ENCODE measurements at regions not wholly inside any gene's neighbourhood (a gene's known extent, or its start where the extent isn't known, plus 50 kb on each side); places are given as distances from the start of the nearest gene placed in this dataset.

DNA sequence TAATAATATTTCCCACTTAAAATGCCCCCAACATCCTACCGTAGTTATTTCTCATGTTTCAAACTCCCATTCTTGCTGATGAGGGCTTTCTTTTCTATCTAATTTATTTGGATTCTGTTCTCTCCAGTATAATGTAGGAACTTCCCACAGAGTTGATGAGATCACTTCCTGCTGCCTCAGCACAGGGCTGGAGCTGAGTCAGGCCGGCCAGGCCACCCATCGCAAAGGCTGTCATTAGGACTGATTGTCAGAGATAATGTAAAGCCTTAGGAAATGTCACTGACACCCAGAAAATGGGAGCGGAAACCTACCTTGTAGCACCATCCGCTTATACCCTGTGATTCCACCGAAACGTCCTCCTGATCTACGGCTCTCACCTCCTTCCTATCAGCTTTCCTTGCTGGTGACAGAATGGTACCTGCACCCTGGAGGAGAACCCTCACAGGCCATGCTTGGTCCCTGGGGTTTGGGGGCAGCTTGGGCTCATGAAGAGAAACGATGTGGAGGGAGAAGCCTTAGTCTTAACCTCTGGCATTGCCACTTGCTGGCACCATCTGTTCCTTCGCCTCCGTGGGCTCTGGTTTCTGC lies 672.8 kb upstream of the ID2 start:
- in situ Hi-C loops (cut with HindIII; ENCODE audit: low sequenced_read_pairs): no loop called here

DNA sequence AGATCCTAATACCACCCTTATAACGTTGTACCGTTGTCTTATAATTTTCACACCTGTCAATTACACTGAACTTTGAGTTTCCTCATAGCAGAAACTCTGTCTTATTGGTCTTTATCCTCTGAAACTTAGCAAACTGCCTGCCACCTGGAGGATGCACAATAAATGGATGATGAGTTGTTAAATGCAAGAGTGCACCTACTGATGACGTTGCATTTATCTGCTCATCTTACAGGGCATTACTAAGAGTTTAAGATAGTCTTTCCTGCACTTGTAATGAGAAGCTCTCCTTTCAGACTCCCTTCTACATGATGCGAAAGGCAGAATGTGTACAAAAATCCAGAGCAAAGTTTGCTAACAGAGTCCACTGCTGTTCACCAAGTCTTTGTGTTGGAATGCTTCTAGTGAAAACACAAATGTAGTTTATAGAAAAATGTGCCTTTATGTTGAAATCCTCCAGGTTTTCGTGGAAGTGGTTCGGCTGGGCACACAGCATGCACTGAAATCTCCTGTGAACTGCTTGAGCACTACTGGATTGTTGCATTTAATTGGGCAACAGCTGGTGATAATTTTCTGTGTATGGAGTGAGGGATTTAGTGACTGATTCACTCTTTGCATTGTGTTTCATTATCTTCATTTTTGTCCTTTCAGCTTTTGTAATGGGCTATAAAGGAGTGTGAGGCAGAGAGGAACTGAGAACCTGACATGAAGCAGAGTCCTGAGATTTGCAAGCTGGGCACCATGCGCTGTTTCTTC lies 665.8 kb upstream of the ID2 start:
- in situ Hi-C loops (cut with HindIII; ENCODE audit: low sequenced_read_pairs): no loop called here

DNA sequence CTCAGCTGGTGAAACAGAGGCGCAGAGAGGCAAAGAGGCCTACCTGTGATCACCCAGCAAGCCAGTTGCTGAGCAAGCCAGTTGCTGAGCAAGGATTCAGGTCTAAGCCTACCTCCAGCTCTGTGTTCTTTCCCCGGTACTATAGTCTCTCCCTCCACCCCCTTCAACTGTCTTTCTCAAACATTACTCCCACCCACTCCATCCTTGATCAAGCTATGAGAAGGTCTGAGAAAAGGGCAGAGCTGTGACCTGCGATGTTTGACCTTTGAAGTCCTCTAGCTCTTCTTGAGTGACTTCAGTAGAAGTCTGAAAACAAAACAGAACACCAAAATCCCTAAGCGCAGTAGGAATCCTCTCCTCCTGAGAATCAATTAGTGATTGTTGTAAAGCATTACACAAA lies 665.2 kb upstream of the ID2 start:
- in situ Hi-C loops (cut with HindIII; ENCODE audit: low sequenced_read_pairs): no loop called here

GRCh38 chr2:8018956-8019355 lies 662.9 kb upstream of the ID2 start:
- in situ Hi-C loops (cut with HindIII; ENCODE audit: low sequenced_read_pairs): no loop called here

DNA sequence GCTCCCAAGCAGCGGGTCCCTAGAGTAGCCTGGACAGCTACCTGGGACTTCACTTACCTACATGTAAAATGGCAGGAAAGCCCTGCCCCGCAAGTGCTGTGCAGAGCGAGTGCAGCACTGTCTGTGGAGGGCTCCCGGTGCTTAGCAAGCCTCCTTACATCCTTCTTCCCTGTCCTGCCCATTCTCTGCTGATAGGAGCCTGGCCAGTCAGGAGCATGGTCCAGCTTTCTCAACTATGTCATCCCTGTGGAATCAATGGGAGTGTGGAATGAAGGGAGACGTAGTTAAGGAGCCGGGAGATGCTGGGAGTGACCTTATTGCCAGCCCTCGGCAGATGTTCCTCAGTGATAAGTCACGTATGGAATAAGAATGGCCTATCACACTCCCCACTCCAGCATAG lies 661.9 kb upstream of the ID2 start:
- in situ Hi-C loops (cut with HindIII; ENCODE audit: low sequenced_read_pairs): no loop called here

DNA sequence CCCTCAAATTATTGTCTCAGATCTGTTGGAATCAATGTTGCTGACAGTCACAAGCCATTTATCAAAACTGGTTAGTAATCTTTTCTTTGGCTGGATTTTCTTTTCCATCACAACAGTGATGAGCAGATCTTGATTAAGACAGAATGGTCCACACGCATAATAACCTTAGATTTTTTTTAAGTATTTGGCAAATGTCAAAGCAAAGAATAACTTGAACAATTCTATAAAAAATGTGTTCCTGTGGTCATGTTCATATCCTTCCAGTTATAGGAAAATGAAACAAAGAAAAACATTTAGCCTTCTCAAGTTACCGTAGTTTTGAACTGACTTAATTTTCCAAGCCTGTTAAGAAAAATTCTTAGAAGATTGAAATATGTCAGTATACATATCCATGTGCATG lies 659.9 kb upstream of the ID2 start:
- in situ Hi-C loops (cut with HindIII; ENCODE audit: low sequenced_read_pairs): no loop called here

DNA sequence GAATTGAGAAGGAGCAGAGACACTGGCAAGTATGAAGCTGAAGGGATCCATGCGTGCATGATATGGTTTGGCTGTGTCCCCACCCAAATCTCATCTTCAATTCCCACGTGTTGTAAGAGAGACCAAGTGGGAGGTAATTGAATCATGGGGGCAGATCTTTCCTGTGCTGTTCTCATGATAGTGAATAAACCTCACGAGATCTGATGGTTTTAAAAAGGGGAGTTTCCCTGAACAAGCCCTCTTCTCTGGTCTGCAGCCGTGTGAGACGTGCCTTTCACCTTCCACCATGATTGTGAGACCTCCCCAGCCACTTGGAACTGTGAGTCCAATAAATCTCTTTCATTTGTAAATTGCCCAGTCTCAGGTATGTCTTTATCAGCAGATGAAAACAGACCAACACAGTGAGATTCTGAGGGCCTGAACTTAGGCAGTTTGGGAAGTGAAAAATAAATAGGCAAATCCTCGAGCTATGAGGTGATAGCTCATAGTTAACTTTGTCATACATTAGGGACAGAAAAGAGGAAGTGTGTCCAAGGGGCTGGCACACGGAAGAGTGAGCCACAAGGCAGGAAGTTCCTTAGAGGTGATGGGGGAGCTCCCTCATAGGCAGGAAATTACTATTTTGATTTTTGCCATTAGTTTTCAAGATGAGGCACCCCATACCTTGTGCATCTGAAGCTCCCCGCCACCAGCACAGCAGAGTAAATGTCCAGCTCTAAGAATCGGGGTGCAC lies 658.8 kb upstream of the ID2 start:
- in situ Hi-C loops (cut with HindIII; ENCODE audit: low sequenced_read_pairs): no loop called here

DNA sequence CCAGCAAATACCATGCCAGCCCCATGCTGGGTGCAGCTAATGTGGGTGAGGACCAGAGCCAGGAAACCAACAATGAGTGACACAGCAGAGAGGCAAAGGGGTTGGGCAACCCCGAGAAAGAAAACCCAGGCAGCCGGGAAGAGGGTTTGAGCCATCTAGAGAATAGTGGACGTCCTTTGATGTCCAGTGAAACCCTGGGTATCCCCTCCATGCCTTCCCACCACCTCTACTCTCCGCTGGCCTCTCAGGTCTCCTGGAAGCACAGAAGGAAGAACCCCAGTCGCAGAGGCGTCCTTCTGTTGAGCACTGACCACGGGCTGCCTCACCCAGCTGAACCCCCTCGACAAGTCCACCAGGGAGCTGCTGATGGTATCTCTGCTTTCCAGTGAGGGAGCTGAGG lies 657.4 kb upstream of the ID2 start:
- in situ Hi-C loops (cut with HindIII; ENCODE audit: low sequenced_read_pairs): no loop called here

DNA sequence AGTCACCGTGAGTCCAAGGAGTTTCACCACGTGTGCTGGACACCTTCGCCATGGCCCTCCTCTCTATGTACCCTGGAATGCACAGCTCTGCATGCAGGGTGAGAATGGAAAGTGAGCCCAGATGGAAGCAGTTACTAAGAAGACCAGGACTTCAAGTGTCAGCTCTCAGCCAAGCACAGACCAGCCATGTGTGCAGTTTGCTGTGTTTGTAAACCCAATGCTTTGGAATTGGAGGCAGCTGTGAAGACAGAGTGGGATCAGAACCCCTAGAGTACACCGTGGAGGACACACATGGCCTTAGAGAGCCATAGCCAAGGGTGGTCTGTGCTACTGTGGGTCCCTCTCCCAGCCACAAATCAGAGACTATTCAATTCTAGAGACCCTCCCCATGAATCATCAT lies 655.5 kb upstream of the ID2 start:
- in situ Hi-C loops (cut with HindIII; ENCODE audit: low sequenced_read_pairs): no loop called here

DNA sequence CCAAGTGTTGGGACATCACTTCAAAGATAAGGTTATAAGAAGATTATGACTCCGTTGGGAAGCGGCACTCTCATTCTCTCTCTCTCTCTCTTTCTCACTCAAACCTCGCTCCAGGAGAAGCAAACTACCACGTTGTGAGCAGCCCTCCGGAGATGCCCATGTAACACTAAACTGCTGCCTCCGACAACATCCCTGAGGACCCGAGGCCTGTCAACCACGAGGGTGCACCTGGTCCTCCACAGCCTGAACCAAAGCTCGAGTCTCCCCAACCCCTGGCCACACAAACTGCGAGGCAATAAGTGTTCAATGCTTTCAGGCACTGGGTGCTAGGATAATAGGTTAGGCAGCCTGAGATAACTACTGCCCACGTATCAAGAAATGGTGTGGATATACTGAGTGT lies 654.5 kb upstream of the ID2 start:
- in situ Hi-C loops (cut with HindIII; ENCODE audit: low sequenced_read_pairs): no loop called here

DNA sequence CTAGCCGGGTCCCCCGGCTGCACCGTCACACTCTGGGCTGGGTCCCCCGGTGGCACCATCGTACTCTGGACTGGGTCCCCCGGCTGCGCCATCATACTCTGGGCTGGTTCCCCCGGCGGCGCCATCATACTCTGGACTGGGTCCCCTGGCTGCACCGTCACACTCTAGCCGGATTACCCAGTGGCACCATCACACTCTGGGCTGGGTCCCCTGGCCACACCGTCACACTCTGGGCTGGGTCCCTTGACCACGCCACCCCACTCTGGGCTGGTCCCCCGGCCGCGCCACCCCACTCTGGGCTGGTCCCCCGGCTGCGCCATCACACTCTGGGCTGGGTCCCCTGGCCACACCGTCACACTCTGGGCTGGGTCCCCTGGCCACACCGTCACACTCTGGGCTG lies 653.8 kb upstream of the ID2 start:
- in situ Hi-C loops (cut with HindIII; ENCODE audit: low sequenced_read_pairs): no loop called here

DNA sequence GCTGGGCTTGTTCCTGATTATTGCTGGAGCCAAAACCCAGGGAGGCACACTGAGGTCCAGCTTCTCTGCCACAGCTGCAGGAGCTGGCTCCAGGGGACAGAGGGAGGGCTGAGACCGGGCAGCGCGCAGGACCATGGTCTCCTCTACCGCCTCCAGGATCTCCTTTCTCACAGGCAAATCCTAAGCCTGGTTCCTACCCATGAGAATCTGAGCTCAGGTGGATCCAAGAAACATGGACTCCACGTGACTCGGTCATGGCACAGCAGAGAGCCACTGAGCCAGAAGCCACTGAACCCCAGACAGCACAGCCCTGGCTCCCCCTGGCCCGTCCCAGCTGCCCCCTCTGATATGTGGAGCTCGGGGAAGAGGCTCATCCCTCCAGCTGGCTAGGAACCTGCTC lies 653.4 kb upstream of the ID2 start:
- in situ Hi-C loops (cut with HindIII; ENCODE audit: low sequenced_read_pairs): no loop called here

- in situ Hi-C loops (cut with HindIII; ENCODE audit: low sequenced_read_pairs): no loop called here
Measured at GRCh38 chr2:8028981-8029380, 652.9 kb upstream of the ID2 start.

- in situ Hi-C loops (cut with HindIII; ENCODE audit: low sequenced_read_pairs): no loop called here
Measured at GRCh38 chr2:8030573-8031303, 651.1 kb upstream of the ID2 start.

DNA sequence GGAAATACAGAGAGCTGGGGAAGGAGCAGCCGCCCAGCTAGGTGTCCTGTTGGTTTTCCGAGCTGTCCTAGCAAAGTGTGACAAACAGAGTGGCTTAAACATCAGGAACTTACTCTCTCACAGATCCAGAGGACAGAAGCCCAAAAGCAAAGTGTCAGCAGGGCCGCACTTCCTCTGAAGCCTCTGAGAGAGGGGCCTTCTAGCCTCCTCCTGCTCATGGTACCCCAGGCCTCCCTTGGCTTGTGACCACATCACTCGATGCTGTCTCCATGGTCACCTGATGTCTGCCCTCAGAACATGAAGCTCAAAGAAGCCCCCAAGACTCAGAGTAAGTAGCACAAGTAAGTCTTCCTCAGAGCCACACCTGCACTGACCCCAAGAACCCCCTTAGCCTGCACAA lies 650.5 kb upstream of the ID2 start:
- in situ Hi-C loops (cut with HindIII; ENCODE audit: low sequenced_read_pairs): no loop called here

DNA sequence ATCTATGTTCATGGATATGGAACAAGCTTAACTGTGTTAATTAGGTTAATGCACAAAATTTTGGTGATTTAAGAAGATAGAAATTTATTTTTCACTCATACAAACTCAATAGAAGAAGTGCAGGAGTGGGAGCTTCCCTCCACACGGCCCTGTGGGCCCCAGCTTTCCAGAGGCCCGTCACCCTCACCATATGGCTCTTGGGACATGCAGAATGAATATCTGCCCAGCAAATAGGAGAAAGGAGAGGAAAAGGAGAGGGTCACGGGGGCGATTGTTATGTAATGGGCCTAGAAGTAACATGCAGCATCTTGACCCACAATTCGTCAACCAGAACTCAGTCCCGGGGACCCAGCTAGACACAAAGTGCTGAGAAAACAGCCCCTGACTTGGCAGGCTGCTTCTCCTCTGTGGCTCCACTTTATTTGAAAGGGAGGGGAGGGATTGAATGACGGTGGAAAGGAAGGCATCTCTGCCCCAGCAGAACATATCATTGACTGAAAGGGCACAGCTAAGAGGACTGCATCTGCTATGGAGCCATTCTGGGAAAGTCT lies 648.2 kb upstream of the ID2 start:
- in situ Hi-C loops (cut with HindIII; ENCODE audit: low sequenced_read_pairs): no loop called here

DNA sequence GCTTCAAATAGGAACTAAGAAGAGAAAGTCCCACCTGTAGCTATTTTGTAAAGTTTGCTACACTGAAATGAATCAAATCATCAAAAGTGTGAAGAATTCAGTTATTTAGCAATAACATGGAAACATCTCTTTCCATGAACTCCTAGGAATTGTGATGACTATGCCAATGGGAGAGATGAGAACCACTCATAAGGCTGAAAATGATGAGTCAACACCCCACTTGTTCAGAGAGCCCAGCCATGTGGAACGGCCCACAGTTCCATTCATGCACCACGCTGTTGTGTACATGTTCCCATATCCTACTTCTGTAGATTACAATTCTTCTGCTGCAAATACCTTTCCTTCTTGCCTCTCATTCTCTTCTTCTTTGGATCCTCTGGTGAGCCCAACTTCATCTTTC lies 645.5 kb upstream of the ID2 start:
- in situ Hi-C loops (cut with HindIII; ENCODE audit: low sequenced_read_pairs): no loop called here

- in situ Hi-C loops (cut with HindIII; ENCODE audit: low sequenced_read_pairs): no loop called here
Measured at GRCh38 chr2:8039732-8040131, 642.1 kb upstream of the ID2 start.

DNA sequence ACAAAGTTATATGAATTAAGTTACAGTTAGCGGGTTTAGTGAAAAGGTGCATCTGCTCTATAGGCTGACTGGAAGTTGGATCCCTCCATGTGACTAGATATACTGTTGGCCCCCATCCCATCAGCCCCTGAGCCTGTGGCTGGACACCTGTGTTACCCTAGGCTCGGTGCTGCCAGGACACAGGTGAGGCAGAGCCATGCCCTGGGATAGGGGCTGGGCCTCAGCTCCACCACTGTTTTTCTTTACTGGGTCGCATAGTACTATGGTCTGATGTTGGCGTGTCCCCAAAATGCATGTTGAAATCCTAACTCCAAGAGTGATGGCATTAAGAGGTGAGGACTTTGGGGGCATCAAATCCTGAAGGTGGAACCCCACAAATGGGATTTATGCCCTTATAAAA lies 638.6 kb upstream of the ID2 start:
- in situ Hi-C loops (cut with HindIII; ENCODE audit: low sequenced_read_pairs): no loop called here

DNA sequence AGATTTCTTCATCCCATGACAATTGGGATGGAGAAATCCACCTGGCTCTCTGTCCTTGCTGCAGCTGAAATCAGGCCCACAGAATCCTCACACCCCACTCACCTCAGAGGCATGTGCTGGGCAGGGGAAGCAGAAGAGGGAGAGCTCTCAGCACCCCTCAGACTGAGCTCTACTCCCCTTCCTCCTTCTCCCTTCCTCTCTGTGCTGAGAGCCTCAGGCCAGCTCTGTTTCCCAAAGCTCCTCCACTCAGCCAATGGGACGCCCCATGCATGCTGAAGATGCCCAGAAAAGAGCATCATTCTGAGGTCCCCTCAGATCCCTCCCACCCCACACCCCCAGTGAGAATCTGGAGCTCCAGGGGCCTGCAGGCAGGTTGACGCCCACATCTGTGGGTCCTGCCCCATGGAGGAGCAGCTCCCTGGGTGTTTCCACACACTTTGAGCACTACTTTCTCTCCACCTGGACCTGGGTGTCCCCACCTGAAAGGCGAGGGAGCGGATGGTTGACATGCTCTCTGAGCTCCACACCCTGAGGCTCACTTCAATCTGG lies 637.7 kb upstream of the ID2 start:
- in situ Hi-C loops (cut with HindIII; ENCODE audit: low sequenced_read_pairs): no loop called here

GRCh38 chr2:8045081-8045614 lies 636.7 kb upstream of the ID2 start:
- in situ Hi-C loops (cut with HindIII; ENCODE audit: low sequenced_read_pairs): no loop called here
